ENCODE measurements at regions not wholly inside any gene's neighbourhood (a gene's known extent, or its start where the extent isn't known, plus 50 kb on each side); places are given as distances from the start of the nearest gene placed in this dataset.

DNA sequence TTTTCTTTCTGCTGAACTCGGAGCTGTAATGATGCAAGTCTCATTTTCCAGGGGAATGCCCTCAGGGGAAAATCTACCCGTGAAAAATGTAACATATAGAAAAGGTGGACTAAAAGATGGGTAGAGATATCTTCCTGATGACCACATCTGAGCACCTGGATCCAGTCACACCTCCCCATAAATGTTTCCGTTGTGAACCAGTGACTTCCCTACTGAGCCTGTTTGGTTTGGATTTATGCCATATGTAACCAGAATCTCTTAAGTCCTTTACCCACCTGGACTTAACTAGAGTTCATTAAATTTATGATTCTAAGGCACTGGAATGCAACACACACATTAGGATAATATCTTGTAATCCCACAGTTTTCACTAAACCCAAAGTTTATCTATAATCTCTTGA, 171.1 kb downstream of the ZNF330 start:
- TF ChIP-seq, protein P1, sequence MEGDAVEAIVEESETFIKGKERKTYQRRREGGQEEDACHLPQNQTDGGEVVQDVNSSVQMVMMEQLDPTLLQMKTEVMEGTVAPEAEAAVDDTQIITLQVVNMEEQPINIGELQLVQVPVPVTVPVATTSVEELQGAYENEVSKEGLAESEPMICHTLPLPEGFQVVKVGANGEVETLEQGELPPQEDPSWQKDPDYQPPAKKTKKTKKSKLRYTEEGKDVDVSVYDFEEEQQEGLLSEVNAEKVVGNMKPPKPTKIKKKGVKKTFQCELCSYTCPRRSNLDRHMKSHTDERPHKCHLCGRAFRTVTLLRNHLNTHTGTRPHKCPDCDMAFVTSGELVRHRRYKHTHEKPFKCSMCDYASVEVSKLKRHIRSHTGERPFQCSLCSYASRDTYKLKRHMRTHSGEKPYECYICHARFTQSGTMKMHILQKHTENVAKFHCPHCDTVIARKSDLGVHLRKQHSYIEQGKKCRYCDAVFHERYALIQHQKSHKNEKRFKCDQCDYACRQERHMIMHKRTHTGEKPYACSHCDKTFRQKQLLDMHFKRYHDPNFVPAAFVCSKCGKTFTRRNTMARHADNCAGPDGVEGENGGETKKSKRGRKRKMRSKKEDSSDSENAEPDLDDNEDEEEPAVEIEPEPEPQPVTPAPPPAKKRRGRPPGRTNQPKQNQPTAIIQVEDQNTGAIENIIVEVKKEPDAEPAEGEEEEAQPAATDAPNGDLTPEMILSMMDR (conservative IDR thresholded peaks at IDR 0.05; ENCODE audit: low read length) = no peak
- no peak for TF ChIP-seq EZH2phosphoT487 (IDR thresholded peaks at IDR 0.05; ENCODE audit: borderline replicate concordance)

All from Loucy (cell line).